H1 (cell line): ENCODE measurements at regions not wholly inside any gene's neighbourhood (a gene's known extent, or its start where the extent isn't known, plus 50 kb on each side); places are given as distances from the start of the nearest gene placed in this dataset.

Experiments used
- CTCF ChIA-PET: fragments of 300-600 bp; sonication (Branson Sonifier 250); formaldehyde crosslinking; loops from one replicate; lab custom pipeline; 2021; ENCODE audit not compliant: partially characterized antibody; lab: Charles Lee
- POLR2A ChIA-PET: fragments of 300-600 bp; sonication (Branson Sonifier 250); formaldehyde crosslinking; loops from one replicate; lab custom pipeline; 2021; ENCODE audit warnings: inconsistent platforms; ENCODE audit not compliant: partially characterized antibody; lab: Charles Lee
- DNase-seq, 2 experiments: peaks; one replicate each; pipeline versions ENCODE4 v3.0.0 to v3.0.0-alpha.2; 2010 to 2022; ENCODE audit warnings: low spot score in 2 of 2, low read depth in 1 of 2, mixed read lengths in 1 of 2
- FAIRE-seq: peaks from 2 replicates; lab custom pipeline; 2011; peaks lifted over from hg19 to GRCh38; lab: Jason Lieb, UNC
- H2AFZ ChIP-seq: 2 replicates; pipeline ENCODE4 v1.8.1; 2012; ENCODE audit warnings: low read length, inconsistent platforms
- H2AK5ac ChIP-seq: 2 replicates; pipeline ENCODE4 v1.6.1; 2013; ENCODE audit warnings: low read depth, low read length
- H2BK120ac ChIP-seq: replicated peaks from 2 replicates; pipeline ENCODE3; 2013; ENCODE audit warnings: low read depth, low read length, inconsistent platforms
- H2BK12ac ChIP-seq: 2 replicates; pipeline ENCODE4 v1.6.1; 2013; ENCODE audit warnings: low read depth, low read length
- H2BK15ac ChIP-seq: 2 replicates; pipeline ENCODE4 v1.6.1; 2013; ENCODE audit warnings: low read length
- H2BK20ac ChIP-seq: 2 replicates; pipeline ENCODE4 v1.6.1; 2013; ENCODE audit warnings: low read length
- H2BK5ac ChIP-seq: 2 replicates; pipeline ENCODE4 v1.6.1; 2013; ENCODE audit warnings: low read depth, low read length
- H3K14ac ChIP-seq: 2 replicates; pipeline ENCODE4 v1.6.1; 2013; ENCODE audit warnings: inconsistent platforms; ENCODE audit not compliant: insufficient read length
- H3K18ac ChIP-seq: 2 replicates; pipeline ENCODE4 v1.6.1; 2013; ENCODE audit warnings: low read length; ENCODE audit errors: extremely low read depth
- H3K23ac ChIP-seq: 2 replicates; pipeline ENCODE4 v1.6.1; 2013; ENCODE audit warnings: inconsistent platforms; ENCODE audit not compliant: insufficient read length
- H3K23me2 ChIP-seq: 2 replicates; pipeline ENCODE4 v1.6.1; 2013; ENCODE audit warnings: low read depth, low read length
- H3K27ac ChIP-seq: 2 replicates; pipeline ENCODE4 v1.6.1; 2011; ENCODE audit warnings: low read depth, low read length, inconsistent platforms
- H3K27me3 ChIP-seq, 4 experiments: replicated peaks in 1 of 4; 1 replicate in 1 of 4; 2 replicates in 3 of 4; pipeline versions ENCODE4 v1.6.1 to v1.8.1; 2011 to 2013; ENCODE audit warnings: low read length in 3 of 4, mild to moderate bottlenecking in 3 of 4, inconsistent platforms in 2 of 4, mixed read lengths in 2 of 4, moderate library complexity in 1 of 4; ENCODE audit not compliant: control insufficient read depth in 3 of 4, insufficient read depth in 3 of 4; ENCODE audit errors: extremely low read depth in 1 of 4
- H3K36me3 ChIP-seq, 4 experiments: 2 replicates each; pipeline versions ENCODE4 v1.6.1 to v1.8.1; 2011 to 2013; ENCODE audit warnings: mild to moderate bottlenecking in 4 of 4, low read length in 3 of 4, moderate library complexity in 2 of 4, control low read depth in 1 of 4, inconsistent platforms in 1 of 4; ENCODE audit not compliant: insufficient read depth in 4 of 4, control insufficient read depth in 2 of 4
- H3K4ac ChIP-seq: replicated peaks from 2 replicates; pipeline ENCODE3; 2013; ENCODE audit warnings: low read length, low read depth, mixed read lengths, inconsistent platforms; ENCODE audit not compliant: insufficient read length
- H3K4me1 ChIP-seq, 4 experiments: replicated peaks in 1 of 4; 1 replicate in 1 of 4; 2 replicates in 3 of 4; pipeline versions ENCODE4 v1.6.1 to v1.8.1; 2011 to 2013; ENCODE audit warnings: low read length in 3 of 4, inconsistent platforms in 2 of 4, mixed read lengths in 1 of 4; ENCODE audit not compliant: insufficient read depth in 4 of 4, control insufficient read depth in 3 of 4
- H3K4me2 ChIP-seq, 2 experiments: 2 replicates each; pipeline versions ENCODE4 v1.6.1 to v1.8.1; 2011 to 2013; ENCODE audit warnings: low read depth in 2 of 2, low read length in 2 of 2, control low read depth in 1 of 2, inconsistent platforms in 1 of 2, mild to moderate bottlenecking in 1 of 2; ENCODE audit not compliant: insufficient read depth in 1 of 2
- H3K4me3 ChIP-seq, 4 experiments: fragments of 200-600, 300-600 bp in 1 of 4; sonication (generic), shearing (Covaris generic), sonication (Bioruptor Twin) in 1 of 4; 2 replicates each; pipeline versions ENCODE4 v1.5.1 to v1.8.1; 2011 to 2016; ENCODE audit warnings: low read length in 4 of 4, low read depth in 3 of 4, control low read depth in 2 of 4, inconsistent platforms in 2 of 4, mild to moderate bottlenecking in 2 of 4, mixed read lengths in 1 of 4, moderate library complexity in 1 of 4; ENCODE audit not compliant: insufficient read depth in 2 of 4; ENCODE audit errors: extremely low read depth in 1 of 4
- H3K56ac ChIP-seq: replicated peaks from 2 replicates; pipeline ENCODE3; 2013; ENCODE audit warnings: low read depth, mild to moderate bottlenecking, mixed read lengths, low read length, inconsistent platforms; ENCODE audit not compliant: insufficient read length
- H3K79me1 ChIP-seq: 2 replicates; pipeline ENCODE4 v1.6.1; 2013; ENCODE audit warnings: low read depth, low read length, control low read depth
- H3K79me2 ChIP-seq, 2 experiments: 2 replicates each; pipeline versions ENCODE4 v1.6.1 to v1.8.1; 2012 to 2013; ENCODE audit warnings: low read length in 2 of 2, mild to moderate bottlenecking in 2 of 2, inconsistent platforms in 1 of 2; ENCODE audit not compliant: insufficient read depth in 2 of 2, control insufficient read depth in 1 of 2
- H3K9ac ChIP-seq, 4 experiments: replicated peaks in 1 of 4; 1 replicate in 1 of 4; 2 replicates in 3 of 4; pipeline versions ENCODE4 v1.6.1 to v1.8.1; 2011 to 2013; ENCODE audit warnings: low read depth in 3 of 4, low read length in 3 of 4, control low read depth in 2 of 4, mild to moderate bottlenecking in 2 of 4, moderate library complexity in 2 of 4, inconsistent platforms in 1 of 4; ENCODE audit errors: extremely low read depth in 1 of 4
- H3K9me3 ChIP-seq, 2 experiments: 2 replicates each; pipeline versions ENCODE4 v1.6.1 to v1.8.1; 2012 to 2013; ENCODE audit warnings: mild to moderate bottlenecking in 2 of 2, moderate library complexity in 2 of 2, control low read depth in 1 of 2, inconsistent platforms in 1 of 2, low read depth in 1 of 2, low read length in 1 of 2, mixed read lengths in 1 of 2; ENCODE audit not compliant: insufficient read depth in 2 of 2
- H4K20me1 ChIP-seq, 2 experiments: replicated peaks in 1 of 2; 2 replicates each; pipeline versions ENCODE3 to v1.8.1; 2011 to 2013; ENCODE audit warnings: inconsistent platforms in 2 of 2, low read length in 2 of 2, mild to moderate bottlenecking in 1 of 2; ENCODE audit not compliant: insufficient read depth in 2 of 2, control insufficient read depth in 1 of 2
- H4K5ac ChIP-seq: 2 replicates; pipeline ENCODE4 v1.6.1; 2013; ENCODE audit warnings: low read length, low read depth, mixed read lengths, inconsistent platforms; ENCODE audit not compliant: insufficient read length
- H4K8ac ChIP-seq: 2 replicates; pipeline ENCODE4 v1.8.0; 2013; ENCODE audit warnings: mild to moderate bottlenecking, moderate library complexity, low read length, inconsistent platforms; ENCODE audit not compliant: insufficient read depth; ENCODE audit errors: extremely low read depth
- H4K91ac ChIP-seq: replicated peaks from 2 replicates; pipeline ENCODE3; 2013; ENCODE audit warnings: low read length, mixed read lengths, inconsistent platforms; ENCODE audit not compliant: insufficient read length
- BACH1 ChIP-seq: IDR thresholded peaks from 2 replicates; pipeline ENCODE4 v1.6.1; 2012; ENCODE audit warnings: low read length, improper control_type of control experiment
- JUND ChIP-seq: IDR thresholded peaks from 2 replicates; pipeline ENCODE4 v1.6.1; 2011; ENCODE audit warnings: mild to moderate bottlenecking, improper control_type of control experiment, low read length
- MAX ChIP-seq: IDR thresholded peaks from 2 replicates; pipeline ENCODE4 v1.6.1; 2012; ENCODE audit warnings: inconsistent platforms
- RAD21 ChIP-seq, 2 experiments: IDR thresholded peaks in 1 of 2; conservative IDR thresholded peaks in 1 of 2; 2 replicates each; pipeline ENCODE4 v1.6.1; 2011; ENCODE audit warnings: low read depth in 2 of 2, low read length in 2 of 2, improper control_type of control experiment in 1 of 2, inconsistent platforms in 1 of 2, mild to moderate bottlenecking in 1 of 2, moderate library complexity in 1 of 2
- SUZ12 ChIP-seq: fragments of 200-600 bp; sonication (generic); IDR thresholded peaks from 2 replicates; pipeline ENCODE4 v1.6.1; 2012; ENCODE audit warnings: mild to moderate bottlenecking, inconsistent platforms, low read length, moderate library complexity, mixed read lengths
- WGBS, 2 experiments: shearing (Covaris generic) in 1 of 2; methylation state at CpG; one replicate each; pipeline versions ENCODE4 v1.1.6 to v1.1.7; 2013 to 2015; ENCODE audit warnings: low lambda C conversion rate in 2 of 2, mixed read lengths in 2 of 2, inconsistent platforms in 1 of 2, low coverage in 1 of 2, missing lambda C conversion rate in 1 of 2; ENCODE audit not compliant: insufficient replicate concordance in 2 of 2, insufficient coverage in 1 of 2, insufficient read length in 1 of 2; ENCODE audit errors: extremely low coverage in 1 of 2, missing lambda C conversion rate in 1 of 2; 5-methylcytosine and 5-hydroxymethylcytosine counted together

- H3K79me1 ChIP-seq = no peaks in the 10 kb centered on the region
- H3K27me3 ChIP-seq = no peaks in the 10 kb centered on the region
- H2BK15ac ChIP-seq = no peak overlapping the region
- FAIRE-seq (no peak), DNase-seq (no peak)
- H4K20me1 ChIP-seq = no peaks in the 10 kb centered on the region
- no peak overlapping the region for H3K56ac ChIP-seq
- H2AK5ac ChIP-seq = no peak overlapping the region
- ChIA-PET POLR2A (no interaction called here), CTCF (interaction anchor here (0.6 to 1.4 kb wide), 3 partner anchors 14 to 439 kb away, joined by 3 read pairs; no protein-coding TSS in a partner anchor)
- H2BK5ac ChIP-seq = no peak overlapping the region
- H4K91ac ChIP-seq = no peak overlapping the region
- no peak overlapping the region for H3K18ac ChIP-seq
- no peak overlapping the region for H2BK20ac ChIP-seq
- H2AFZ ChIP-seq = no peak overlapping the region
- H3K9me3 ChIP-seq = no peaks in the 10 kb centered on the region
- H3K23ac ChIP-seq = no peak overlapping the region
- H4K5ac ChIP-seq = no peak overlapping the region
- TF ChIP-seq JUND (no peak), MAX (no peak), SUZ12 (no peak), RAD21 (IDR thresholded peaks at IDR 0.05 in 1 of 2, conservative IDR thresholded peaks at IDR 0.05 in 1 of 2; ENCODE audit: low read depth in 2 of 2, low read length in 2 of 2) (no peak), BACH1 (no peak)
- H3K9ac ChIP-seq = no peak overlapping the region
- no peak overlapping the region for H3K4me3 ChIP-seq
- no peaks in the 10 kb centered on the region for H3K79me2 ChIP-seq
- no peaks in the 10 kb centered on the region for H3K23me2 ChIP-seq
- H3K36me3 ChIP-seq = no peaks in the 10 kb centered on the region
- H2BK120ac ChIP-seq = no peak overlapping the region
- WGBS, 2 experiments = 92% methylated on average over 13 of the region's 13 CpGs; no CpG with 5 or more reads in 1 of the 2 experiments
- no peak overlapping the region for H3K4me2 ChIP-seq
- no peak overlapping the region for H3K14ac ChIP-seq
- H4K8ac ChIP-seq = no peak overlapping the region
- no peak overlapping the region for H3K4ac ChIP-seq
- no peaks in the 10 kb centered on the region for H3K4me1 ChIP-seq
- H2BK12ac ChIP-seq = no peak overlapping the region
- no peak overlapping the region for H3K27ac ChIP-seq
These were observed 1159.6 kb downstream of the VRK1 start for GRCh38 chr14:97956581-97957340.
